Caco-2 (cell line): ENCODE measurements at regions not wholly inside any gene's neighbourhood (a gene's known extent, or its start where the extent isn't known, plus 50 kb on each side); places are given as distances from the start of the nearest gene placed in this dataset.
A peak's percentile ranks its signal among the peaks of the same experiment; 100 is the strongest.

Source experiments
- BruUV-seq: library from RNA; stranded (reverse); fragments of 400-500 nt; replicated peaks from 2 replicates; lab custom pipeline; 2021; lab: Mats Ljungman, UMichigan
- CTCF ChIA-PET: fragments of 300-600 bp; sonication (Branson Sonifier 250); formaldehyde crosslinking; loops from one replicate; lab custom pipeline; 2022; ENCODE audit warnings: antibody characterized with exemption; lab: Charles Lee
- POLR2A ChIA-PET: fragments of 300-600 bp; sonication (Branson Sonifier 250); formaldehyde crosslinking; loops from one replicate; lab custom pipeline; 2022; ENCODE audit warnings: antibody characterized with exemption; lab: Charles Lee
- DNase-seq, 2 experiments: peaks; one replicate each; pipeline versions ENCODE4 v3.0.0 to v3.0.0-alpha.2; 2020 to 2022
- H3K27me3 ChIP-seq: replicated peaks from 2 replicates; pipeline ENCODE4 v1.6.0; 2011; ENCODE audit warnings: low read length; ENCODE audit not compliant: control insufficient read depth, insufficient read depth
- H3K36me3 ChIP-seq: 2 replicates; pipeline ENCODE4 v1.5.1; 2011; ENCODE audit warnings: low read length; ENCODE audit not compliant: control insufficient read depth, insufficient read depth
- H3K4me1 ChIP-seq: fragments of 250-450 bp; sonication (Bioruptor Pico); 2 replicates; pipeline ENCODE4 v1.5.1; 2020; ENCODE audit warnings: mild to moderate bottlenecking
- H3K4me3 ChIP-seq: 2 replicates; pipeline ENCODE4 v1.5.1; 2011; ENCODE audit warnings: low read depth, mild to moderate bottlenecking, control low read depth, low read length
- H3K9me3 ChIP-seq: fragments of 250-450 bp; sonication (Bioruptor Pico); 2 replicates; pipeline ENCODE4 v1.5.1; 2020; ENCODE audit warnings: mild to moderate bottlenecking, moderate library complexity
- H3K27ac Mint-ChIP-seq: one replicate; pipeline ENCODE4 v1.8.0; 2022; ENCODE audit warnings: mixed read lengths; ENCODE audit not compliant: unreplicated experiment
- H3K27me3 Mint-ChIP-seq: one replicate; pipeline ENCODE4 v1.8.0; 2022; ENCODE audit warnings: mixed read lengths; ENCODE audit not compliant: insufficient read depth, unreplicated experiment
- H3K36me3 Mint-ChIP-seq: one replicate; pipeline ENCODE4 v1.8.0; 2022; ENCODE audit warnings: mild to moderate bottlenecking, mixed read lengths; ENCODE audit not compliant: insufficient read depth, unreplicated experiment
- H3K4me1 Mint-ChIP-seq: one replicate; pipeline ENCODE4 v1.8.0; 2022; ENCODE audit warnings: low read depth, mixed read lengths; ENCODE audit not compliant: unreplicated experiment
- H3K4me3 Mint-ChIP-seq: one replicate; pipeline ENCODE4 v1.8.0; 2022; ENCODE audit warnings: mild to moderate bottlenecking, moderate library complexity, mixed read lengths; ENCODE audit not compliant: unreplicated experiment
- H3K9me3 Mint-ChIP-seq: one replicate; pipeline ENCODE4 v1.8.0; 2022; ENCODE audit warnings: mixed read lengths; ENCODE audit not compliant: unreplicated experiment
- CTCF ChIP-seq, 2 experiments: fragments of 200-600 bp in 1 of 2; IDR thresholded peaks; 1 replicate in 1 of 2; 2 replicates in 1 of 2; pipeline versions ENCODE4 v1.5.1 to v1.8.0; 2011 to 2022; ENCODE audit warnings: antibody characterized with exemption in 1 of 2, control low read depth in 1 of 2, inconsistent platforms in 1 of 2, low read depth in 1 of 2, low read length in 1 of 2, mild to moderate bottlenecking in 1 of 2, moderate library complexity in 1 of 2; ENCODE audit not compliant: insufficient read depth in 1 of 2, severe bottlenecking in 1 of 2, unreplicated experiment in 1 of 2
- intact Hi-C: fragments of 100-400 bp; cut with micrococcal nuclease; formaldehyde crosslinking; loops from one replicate; pipeline ENCODE4 v1.10.0; 2022; ENCODE audit not compliant: unreplicated experiment

GRCh38 chr5:122565331-122565730, 209.5 kb upstream of the SNX2 start:
- H3K4me3 ChIP-seq: no peak overlapping the region
- intact Hi-C loops: no loop called here
- H3K4me1 Mint-ChIP-seq: no peaks in the 10 kb centered on the region
- H3K27ac Mint-ChIP-seq: no peak overlapping the region
- no peak for DNase-seq
- no TSS peak for BruUV-seq
- H3K27me3 Mint-ChIP-seq: peaks cover 15% of the 10 kb centered on the region
- H3K9me3 ChIP-seq: no peaks in the 10 kb centered on the region
- no peak overlapping the region for H3K4me3 Mint-ChIP-seq
- no peaks in the 10 kb centered on the region for H3K36me3 Mint-ChIP-seq
- ChIA-PET POLR2A (no interaction called here), CTCF (no interaction called here)
- no peaks in the 10 kb centered on the region for H3K4me1 ChIP-seq
- TF ChIP-seq CTCF (IDR thresholded peaks at IDR 0.05; ENCODE audit: insufficient read depth in 1 of 2, low read depth in 1 of 2, low read length in 1 of 2, severe bottlenecking in 1 of 2, unreplicated experiment in 1 of 2): no peak
- H3K9me3 Mint-ChIP-seq: no peaks in the 10 kb centered on the region
- H3K27me3 ChIP-seq: no peaks in the 10 kb centered on the region
- no peaks in the 10 kb centered on the region for H3K36me3 ChIP-seq

- Mint-ChIP-seq H3K4me3 (no peak overlapping the region), H3K27me3 (peaks cover 2% of the 10 kb centered on the region), H3K4me1 (no peaks in the 10 kb centered on the region), H3K27ac (no peak overlapping the region), H3K9me3 (no peaks in the 10 kb centered on the region), H3K36me3 (no peaks in the 10 kb centered on the region)
- no peak overlapping the region for H3K4me3 ChIP-seq
- TF ChIP-seq CTCF (IDR thresholded peaks at IDR 0.05; ENCODE audit: insufficient read depth in 1 of 2, low read depth in 1 of 2, low read length in 1 of 2, severe bottlenecking in 1 of 2, unreplicated experiment in 1 of 2): no peak
- no peaks in the 10 kb centered on the region for H3K36me3 ChIP-seq
- no TSS peak for BruUV-seq
- no peaks in the 10 kb centered on the region for H3K9me3 ChIP-seq
- H3K27me3 ChIP-seq: no peaks in the 10 kb centered on the region
- no peaks in the 10 kb centered on the region for H3K4me1 ChIP-seq
- POLR2A ChIA-PET: no interaction called here
- CTCF ChIA-PET: no interaction called here
- DNase-seq: no peak
- intact Hi-C loops: no loop called here
Observed at GRCh38 chr5:122576256-122577016, 198.4 kb upstream of the SNX2 start.

GRCh38 chr5:122581629-122582028, 193.3 kb upstream of the SNX2 start:
- Histone ChIP-seq H3K27me3 (no peaks in the 10 kb centered on the region; the same call in 1 of the 2 replicates), H3K9me3 (no peaks in the 10 kb centered on the region), H3K36me3 (no peaks in the 10 kb centered on the region), H3K4me1 (no peaks in the 10 kb centered on the region), H3K4me3 (no peak overlapping the region)
- H3K36me3 Mint-ChIP-seq: no peaks in the 10 kb centered on the region
- no peaks in the 10 kb centered on the region for H3K4me1 Mint-ChIP-seq
- CTCF ChIA-PET: no interaction called here
- no TSS peak for BruUV-seq
- intact Hi-C loops: no loop called here
- H3K27ac Mint-ChIP-seq: no peak overlapping the region
- H3K9me3 Mint-ChIP-seq: no peaks in the 10 kb centered on the region
- DNase-seq: peak; percentile 8 to 37
- H3K27me3 Mint-ChIP-seq: peaks cover 3% of the 10 kb centered on the region
- TF ChIP-seq CTCF (IDR thresholded peaks at IDR 0.05; ENCODE audit: insufficient read depth in 1 of 2, low read depth in 1 of 2, low read length in 1 of 2, severe bottlenecking in 1 of 2, unreplicated experiment in 1 of 2): no peak
- POLR2A ChIA-PET: no interaction called here
- H3K4me3 Mint-ChIP-seq: no peak overlapping the region
